CD8-positive, alpha-beta memory T cell (primary cell): ENCODE measurements at regions not wholly inside any gene's neighbourhood (a gene's known extent, or its start where the extent isn't known, plus 50 kb on each side); places are given as distances from the start of the nearest gene placed in this dataset.

Source experiments
- CTCF ChIA-PET: fragments of 350-600 bp; sonication (Branson Sonifier 250); formaldehyde crosslinking; loops from one replicate; lab custom pipeline; 2021; ENCODE audit warnings: antibody characterized with exemption; lab: Charles Lee
- POLR2A ChIA-PET: fragments of 350-600 bp; sonication (Branson Sonifier 250); formaldehyde crosslinking; loops from one replicate; lab custom pipeline; 2021; ENCODE audit warnings: antibody characterized with exemption; lab: Charles Lee
- DNase-seq, 5 donors: peaks; one replicate each; pipeline versions ENCODE4 v3.0.0 to v3.0.0-alpha.2; 2020 to 2022; ENCODE audit warnings: mixed read lengths in 1 of 5
- H3K27ac ChIP-seq: one replicate; pipeline ENCODE4 v1.7.0; 2013; ENCODE audit warnings: low read depth, mild to moderate bottlenecking, low read length, moderate library complexity
- H3K27me3 ChIP-seq: 2 replicates; pipeline ENCODE4 v1.7.0; 2013; ENCODE audit warnings: low read length, mild to moderate bottlenecking; ENCODE audit not compliant: insufficient read depth, poor library complexity, severe bottlenecking
- H3K36me3 ChIP-seq: 2 replicates; pipeline ENCODE4 v1.7.0; 2013; ENCODE audit warnings: mild to moderate bottlenecking, low read length, moderate library complexity; ENCODE audit not compliant: insufficient read depth
- H3K4me1 ChIP-seq: 2 replicates; pipeline ENCODE4 v1.7.0; 2013; ENCODE audit warnings: mild to moderate bottlenecking, low read length, moderate library complexity; ENCODE audit not compliant: insufficient read depth
- H3K4me3 ChIP-seq: 2 replicates; pipeline ENCODE4 v1.7.0; 2013; ENCODE audit warnings: mild to moderate bottlenecking, low read length
- H3K9me3 ChIP-seq: 2 replicates; pipeline ENCODE4 v1.7.0; 2013; ENCODE audit warnings: mild to moderate bottlenecking, low read length
- H3K27ac Mint-ChIP-seq, 8 donors: one replicate each; pipeline ENCODE4 v1.8.0; 2020 to 2021; ENCODE audit warnings: mixed read lengths in 8 of 8, mild to moderate bottlenecking in 6 of 8, inconsistent platforms in 3 of 8, moderate library complexity in 3 of 8
- H3K27me3 Mint-ChIP-seq, 2 donors: one replicate each; pipeline ENCODE4 v1.8.0; 2020 to 2021; ENCODE audit warnings: mixed read lengths in 2 of 2, mild to moderate bottlenecking in 1 of 2, moderate library complexity in 1 of 2
- H3K36me3 Mint-ChIP-seq, 3 donors: one replicate each; pipeline ENCODE4 v1.8.0; 2020 to 2021; ENCODE audit warnings: mixed read lengths in 3 of 3, inconsistent platforms in 1 of 3, mild to moderate bottlenecking in 1 of 3
- H3K4me1 Mint-ChIP-seq, 3 donors: one replicate each; pipeline ENCODE4 v1.8.0; 2020 to 2021; ENCODE audit warnings: mixed read lengths in 3 of 3, inconsistent platforms in 1 of 3, mild to moderate bottlenecking in 1 of 3
- H3K4me3 Mint-ChIP-seq, 7 donors: one replicate each; pipeline ENCODE4 v1.8.0; 2020 to 2021; ENCODE audit warnings: mixed read lengths in 7 of 7, mild to moderate bottlenecking in 6 of 7, moderate library complexity in 4 of 7, inconsistent platforms in 2 of 7
- H3K9me3 Mint-ChIP-seq, 5 donors: one replicate each; pipeline ENCODE4 v1.8.0; 2020 to 2022; ENCODE audit warnings: mixed read lengths in 5 of 5, mild to moderate bottlenecking in 3 of 5, moderate library complexity in 2 of 5, inconsistent platforms in 1 of 5

- ChIA-PET CTCF (no interaction called here), POLR2A (no interaction called here)
- H3K27me3 ChIP-seq: no peaks in the 10 kb centered on the region
- no peaks in the 10 kb centered on the region for H3K27me3 Mint-ChIP-seq
- H3K27ac Mint-ChIP-seq: no peak overlapping the region
- no peak overlapping the region for H3K4me3 Mint-ChIP-seq
- H3K4me1 ChIP-seq: no peaks in the 10 kb centered on the region
- H3K36me3 Mint-ChIP-seq: peaks cover 0 to 2% (median 0%) of the 10 kb centered on the region in 3 donors
- no peaks in the 10 kb centered on the region for H3K9me3 ChIP-seq
- no peak for DNase-seq
- H3K4me1 Mint-ChIP-seq: peaks cover 0 to 12% (median 0%) of the 10 kb centered on the region in 3 donors
- peaks cover 6 to 14% (median 12%) of the 10 kb centered on the region in 5 donors for H3K9me3 Mint-ChIP-seq
- no peak overlapping the region for H3K4me3 ChIP-seq
- no peaks in the 10 kb centered on the region for H3K36me3 ChIP-seq
- no peak overlapping the region for H3K27ac ChIP-seq
Measured at GRCh38 chr12:126607157-126607556, 1541.9 kb downstream of the AACS start.

- H3K27ac Mint-ChIP-seq: no peak overlapping the region
Measured at GRCh38 chr12:126607867-126608266, 1542.6 kb downstream of the AACS start.

GRCh38 chr12:126608607-126609175, 1543.5 kb downstream of the AACS start:
- Mint-ChIP-seq H3K4me1 (peaks cover 0 to 12% (median 0%) of the 10 kb centered on the region in 3 donors), H3K4me3 (no peak overlapping the region), H3K36me3 (peaks cover 0 to 2% (median 0%) of the 10 kb centered on the region in 3 donors), H3K27ac (no peak overlapping the region), H3K9me3 (peaks cover 15 to 25% (median 19%) of the 10 kb centered on the region in 5 donors), H3K27me3 (no peaks in the 10 kb centered on the region)
- POLR2A ChIA-PET: no interaction called here
- H3K27ac ChIP-seq: no peak overlapping the region
- H3K27me3 ChIP-seq: no peaks in the 10 kb centered on the region
- no peaks in the 10 kb centered on the region for H3K9me3 ChIP-seq
- no peak for DNase-seq
- no peaks in the 10 kb centered on the region for H3K36me3 ChIP-seq
- no peak overlapping the region for H3K4me3 ChIP-seq
- no peaks in the 10 kb centered on the region for H3K4me1 ChIP-seq
- CTCF ChIA-PET: no interaction called here

More at GRCh38 chr12:126607867-126608266, 1542.6 kb downstream of the AACS start:
- Mint-ChIP-seq H3K36me3 (peaks cover 0 to 2% (median 0%) of the 10 kb centered on the region in 3 donors), H3K4me3 (no peak overlapping the region), H3K4me1 (peaks cover 0 to 12% (median 0%) of the 10 kb centered on the region in 3 donors), H3K27me3 (no peaks in the 10 kb centered on the region), H3K9me3 (peaks cover 9 to 20% (median 18%) of the 10 kb centered on the region in 5 donors)
- no peaks in the 10 kb centered on the region for H3K4me1 ChIP-seq
- H3K36me3 ChIP-seq: no peaks in the 10 kb centered on the region
- no peak overlapping the region for H3K4me3 ChIP-seq
- no peaks in the 10 kb centered on the region for H3K9me3 ChIP-seq
- no peak for DNase-seq
- POLR2A ChIA-PET: no interaction called here
- H3K27ac ChIP-seq: no peak overlapping the region
- CTCF ChIA-PET: no interaction called here
- no peaks in the 10 kb centered on the region for H3K27me3 ChIP-seq

- peaks cover 21 to 37% (median 31%) of the 10 kb centered on the region in 5 donors for H3K9me3 Mint-ChIP-seq
- Histone ChIP-seq H3K27me3 (no peaks in the 10 kb centered on the region), H3K4me1 (no peaks in the 10 kb centered on the region), H3K9me3 (no peaks in the 10 kb centered on the region), H3K36me3 (no peaks in the 10 kb centered on the region), H3K4me3 (no peak overlapping the region), H3K27ac (no peak overlapping the region)
- DNase-seq: no peak
- no peak overlapping the region for H3K4me3 Mint-ChIP-seq
- H3K4me1 Mint-ChIP-seq: no peaks in the 10 kb centered on the region
- ChIA-PET CTCF (no interaction called here), POLR2A (no interaction called here)
- H3K27ac Mint-ChIP-seq: no peak overlapping the region
- peaks cover 0 to 2% of the 10 kb centered on the region in 2 donors for H3K27me3 Mint-ChIP-seq
- H3K36me3 Mint-ChIP-seq: peaks cover 0 to 1% (median 0%) of the 10 kb centered on the region in 3 donors
Measured at GRCh38 chr12:126616441-126616840, 1551.2 kb downstream of the AACS start.

GRCh38 chr12:126617312-126617711, 1552.1 kb downstream of the AACS start:
- H3K27ac ChIP-seq: no peak overlapping the region
- no peaks in the 10 kb centered on the region for H3K27me3 ChIP-seq
- no peaks in the 10 kb centered on the region for H3K4me1 Mint-ChIP-seq
- ChIA-PET POLR2A (no interaction called here), CTCF (no interaction called here)
- no peak overlapping the region for H3K27ac Mint-ChIP-seq
- no peaks in the 10 kb centered on the region for H3K4me1 ChIP-seq
- no peaks in the 10 kb centered on the region for H3K9me3 ChIP-seq
- peaks cover 0 to 1% (median 0%) of the 10 kb centered on the region in 3 donors for H3K36me3 Mint-ChIP-seq
- no peak overlapping the region for H3K4me3 ChIP-seq
- no peak overlapping the region for H3K4me3 Mint-ChIP-seq
- H3K36me3 ChIP-seq: no peaks in the 10 kb centered on the region
- H3K9me3 Mint-ChIP-seq: peaks cover 14 to 32% (median 24%) of the 10 kb centered on the region in 5 donors
- H3K27me3 Mint-ChIP-seq: peaks cover 0 to 2% of the 10 kb centered on the region in 2 donors
- no peak for DNase-seq

- no peaks in the 10 kb centered on the region for H3K4me1 ChIP-seq
- no peak overlapping the region for H3K4me3 ChIP-seq
- POLR2A ChIA-PET: no interaction called here
- H3K27ac ChIP-seq: no peak overlapping the region
- DNase-seq: no peak
- H3K9me3 Mint-ChIP-seq: peaks cover 0 to 3% (median 2%) of the 10 kb centered on the region in 5 donors
- CTCF ChIA-PET: no interaction called here
- H3K27me3 ChIP-seq: no peaks in the 10 kb centered on the region
- H3K27ac Mint-ChIP-seq: no peak overlapping the region
- no peaks in the 10 kb centered on the region for H3K36me3 Mint-ChIP-seq
- H3K4me1 Mint-ChIP-seq: no peaks in the 10 kb centered on the region
- H3K36me3 ChIP-seq: no peaks in the 10 kb centered on the region
- no peak overlapping the region for H3K4me3 Mint-ChIP-seq
- no peaks in the 10 kb centered on the region for H3K27me3 Mint-ChIP-seq
- H3K9me3 ChIP-seq: no peaks in the 10 kb centered on the region
Measured at GRCh38 chr12:126627596-126627995, 1562.4 kb downstream of the AACS start.

GRCh38 chr12:126636821-126637220, 1571.6 kb downstream of the AACS start:
- CTCF ChIA-PET: no interaction called here
- POLR2A ChIA-PET: no interaction called here
- no peak for DNase-seq
- Histone ChIP-seq H3K36me3 (no peaks in the 10 kb centered on the region), H3K4me1 (no peaks in the 10 kb centered on the region), H3K27me3 (no peaks in the 10 kb centered on the region), H3K27ac (no peak overlapping the region), H3K9me3 (no peaks in the 10 kb centered on the region), H3K4me3 (no peak overlapping the region)
- peaks cover 9 to 28% (median 24%) of the 10 kb centered on the region in 5 donors for H3K9me3 Mint-ChIP-seq
- H3K4me3 Mint-ChIP-seq: no peak overlapping the region
- no peaks in the 10 kb centered on the region for H3K36me3 Mint-ChIP-seq
- H3K4me1 Mint-ChIP-seq: no peaks in the 10 kb centered on the region
- no peak overlapping the region for H3K27ac Mint-ChIP-seq
- peaks cover 0 to 7% of the 10 kb centered on the region in 2 donors for H3K27me3 Mint-ChIP-seq

GRCh38 chr12:126644236-126645020, 1579.2 kb downstream of the AACS start:
- H3K4me3 Mint-ChIP-seq: no peak overlapping the region
- H3K36me3 ChIP-seq: no peaks in the 10 kb centered on the region
- H3K9me3 Mint-ChIP-seq: peaks cover 9 to 25% (median 20%) of the 10 kb centered on the region in 5 donors
- H3K4me3 ChIP-seq: no peak overlapping the region
- no peak overlapping the region for H3K27ac ChIP-seq
- DNase-seq: no peak
- no peak overlapping the region for H3K27ac Mint-ChIP-seq
- H3K27me3 Mint-ChIP-seq: peaks cover 6 to 8% of the 10 kb centered on the region in 2 donors
- H3K27me3 ChIP-seq: no peaks in the 10 kb centered on the region
- ChIA-PET POLR2A (no interaction called here), CTCF (no interaction called here)
- H3K9me3 ChIP-seq: no peaks in the 10 kb centered on the region
- no peaks in the 10 kb centered on the region for H3K4me1 ChIP-seq
- peaks cover 0 to 1% (median 0%) of the 10 kb centered on the region in 3 donors for H3K36me3 Mint-ChIP-seq
- no peaks in the 10 kb centered on the region for H3K4me1 Mint-ChIP-seq
